WERI-Rb-1 (cell line): ENCODE measurements at regions not wholly inside any gene's neighbourhood (a gene's known extent, or its start where the extent isn't known, plus 50 kb on each side); places are given as distances from the start of the nearest gene placed in this dataset.

Source experiments
- DNase-seq: peaks from one replicate; pipeline ENCODE4 v3.0.0-alpha.2; 2020
- H3K27ac ChIP-seq: fragments of 250-450 bp; sonication (Bioruptor Pico); 2 replicates; pipeline ENCODE4 v1.5.1; 2020; ENCODE audit warnings: mild to moderate bottlenecking, moderate library complexity
- H3K27me3 ChIP-seq: fragments of 250-450 bp; sonication (Bioruptor Pico); 2 replicates; pipeline ENCODE4 v1.5.1; 2021; ENCODE audit warnings: mild to moderate bottlenecking, low read depth, moderate library complexity; ENCODE audit not compliant: insufficient read depth, severe bottlenecking
- H3K36me3 ChIP-seq: fragments of 250-450 bp; sonication (Bioruptor Pico); 2 replicates; pipeline ENCODE4 v1.5.1; 2020; ENCODE audit warnings: mild to moderate bottlenecking, moderate library complexity
- H3K4me3 ChIP-seq: 2 replicates; pipeline ENCODE4 v1.5.1; 2011; ENCODE audit warnings: low read depth, mild to moderate bottlenecking, control low read depth, low read length
- H3K9me3 ChIP-seq: fragments of 250-450 bp; sonication (Bioruptor Pico); 2 replicates; pipeline ENCODE4 v1.5.1; 2021; ENCODE audit warnings: mild to moderate bottlenecking, moderate library complexity; ENCODE audit not compliant: severe bottlenecking
- TF ChIP-seq, protein P1 (sequence below): IDR thresholded peaks from 2 replicates; pipeline ENCODE4 v1.5.1; 2011; ENCODE audit warnings: low read depth, mild to moderate bottlenecking, control low read depth, inconsistent platforms, low read length

DNA sequence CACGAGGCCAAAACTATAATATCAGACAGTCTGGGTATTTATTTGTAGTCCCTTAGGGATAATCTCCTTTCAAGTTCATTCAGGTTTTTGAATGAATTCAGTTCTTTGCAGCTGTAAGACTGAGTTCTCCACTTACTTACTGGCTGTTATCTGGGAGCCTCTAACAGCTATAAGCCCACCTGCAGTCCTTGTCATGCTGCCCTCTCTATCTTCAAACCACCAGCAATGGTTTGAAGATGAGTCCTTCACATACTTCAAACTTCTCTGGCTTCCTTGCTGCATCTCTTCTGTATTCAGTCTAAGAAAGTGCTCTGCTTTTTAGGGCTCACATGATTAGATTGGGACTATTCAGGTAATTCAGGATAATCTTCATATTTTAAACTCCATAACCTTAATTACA lies 154.5 kb upstream of the STT3B start:
- TF ChIP-seq, protein P1, sequence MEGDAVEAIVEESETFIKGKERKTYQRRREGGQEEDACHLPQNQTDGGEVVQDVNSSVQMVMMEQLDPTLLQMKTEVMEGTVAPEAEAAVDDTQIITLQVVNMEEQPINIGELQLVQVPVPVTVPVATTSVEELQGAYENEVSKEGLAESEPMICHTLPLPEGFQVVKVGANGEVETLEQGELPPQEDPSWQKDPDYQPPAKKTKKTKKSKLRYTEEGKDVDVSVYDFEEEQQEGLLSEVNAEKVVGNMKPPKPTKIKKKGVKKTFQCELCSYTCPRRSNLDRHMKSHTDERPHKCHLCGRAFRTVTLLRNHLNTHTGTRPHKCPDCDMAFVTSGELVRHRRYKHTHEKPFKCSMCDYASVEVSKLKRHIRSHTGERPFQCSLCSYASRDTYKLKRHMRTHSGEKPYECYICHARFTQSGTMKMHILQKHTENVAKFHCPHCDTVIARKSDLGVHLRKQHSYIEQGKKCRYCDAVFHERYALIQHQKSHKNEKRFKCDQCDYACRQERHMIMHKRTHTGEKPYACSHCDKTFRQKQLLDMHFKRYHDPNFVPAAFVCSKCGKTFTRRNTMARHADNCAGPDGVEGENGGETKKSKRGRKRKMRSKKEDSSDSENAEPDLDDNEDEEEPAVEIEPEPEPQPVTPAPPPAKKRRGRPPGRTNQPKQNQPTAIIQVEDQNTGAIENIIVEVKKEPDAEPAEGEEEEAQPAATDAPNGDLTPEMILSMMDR, result no peak
- no peak for DNase-seq
- Histone ChIP-seq H3K36me3 (no peaks in the 10 kb centered on the region), H3K9me3 (no peaks in the 10 kb centered on the region), H3K4me3 (no peak overlapping the region), H3K27me3 (no peaks in the 10 kb centered on the region), H3K27ac (no peak overlapping the region)

DNA sequence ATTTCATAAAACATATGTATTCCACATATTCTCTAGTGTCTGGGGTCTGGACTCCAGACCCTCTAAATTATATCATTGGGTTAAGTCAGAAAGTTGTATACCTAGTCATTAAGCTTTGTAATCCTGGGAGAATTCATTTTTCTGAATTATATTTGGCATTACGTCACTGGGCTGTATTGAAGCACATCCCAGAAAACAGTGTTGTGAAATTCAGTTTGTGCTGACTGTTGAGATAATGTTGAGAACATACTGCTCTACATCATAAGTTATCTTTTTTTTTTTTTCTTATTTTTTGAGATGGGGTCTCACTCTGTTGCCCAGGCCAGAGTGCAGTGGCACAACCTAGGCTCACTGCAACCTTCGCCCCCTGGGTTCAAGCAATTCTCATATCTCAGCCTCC lies 153.1 kb upstream of the STT3B start:
- H3K9me3 ChIP-seq, result no peaks in the 10 kb centered on the region
- no peak overlapping the region for H3K4me3 ChIP-seq
- TF ChIP-seq, protein P1, result no peak
- H3K27me3 ChIP-seq, result no peaks in the 10 kb centered on the region
- no peaks in the 10 kb centered on the region for H3K36me3 ChIP-seq
- DNase-seq, result no peak
- no peak overlapping the region for H3K27ac ChIP-seq

DNA sequence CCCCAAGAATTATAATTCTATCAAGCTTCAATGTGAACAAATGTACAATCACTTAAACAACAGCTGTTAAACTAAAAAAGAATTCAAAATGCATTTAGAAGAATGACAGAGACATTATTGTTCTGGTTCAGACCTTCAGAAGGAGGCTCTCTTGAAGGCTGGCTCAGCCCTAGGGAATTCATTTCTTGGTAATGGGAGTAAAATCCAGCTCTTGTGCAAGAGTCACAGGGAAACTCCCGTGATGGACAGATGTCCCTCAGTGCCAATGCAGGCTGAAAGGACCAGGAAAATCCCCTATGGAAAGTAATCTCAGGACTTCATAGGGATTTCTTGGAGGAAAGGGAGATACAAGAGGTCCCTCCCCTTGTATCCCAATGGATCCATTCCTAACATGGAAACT lies 149.9 kb upstream of the STT3B start:
- H3K27ac ChIP-seq, result no peak overlapping the region
- no peaks in the 10 kb centered on the region for H3K27me3 ChIP-seq
- no peaks in the 10 kb centered on the region for H3K9me3 ChIP-seq
- H3K36me3 ChIP-seq, result no peaks in the 10 kb centered on the region
- DNase-seq, result no peak
- TF ChIP-seq, protein P1, result no peak
- no peak overlapping the region for H3K4me3 ChIP-seq

DNA sequence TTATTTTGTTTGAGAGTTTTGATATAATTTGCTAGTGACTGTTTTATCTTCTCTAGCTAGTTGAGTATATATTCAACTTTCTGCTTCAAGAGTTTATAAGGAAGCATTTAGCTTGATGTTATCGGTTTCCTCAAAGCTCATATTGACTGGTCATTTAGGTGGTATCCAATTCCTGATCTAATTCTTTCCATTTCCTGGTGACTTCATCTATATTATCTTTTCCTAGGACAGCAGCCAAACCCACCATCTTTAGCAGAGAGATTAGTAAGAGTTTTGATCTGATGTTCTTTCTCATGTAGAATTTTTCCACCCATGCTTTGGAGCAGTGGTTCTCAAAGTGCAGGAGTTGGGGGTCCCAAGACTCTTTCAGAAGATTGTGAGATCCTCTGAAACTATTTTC lies 148.6 kb upstream of the STT3B start:
- H3K36me3 ChIP-seq, result no peaks in the 10 kb centered on the region
- TF ChIP-seq, protein P1, result no peak
- H3K27me3 ChIP-seq, result no peaks in the 10 kb centered on the region
- no peaks in the 10 kb centered on the region for H3K9me3 ChIP-seq
- H3K27ac ChIP-seq, result no peak overlapping the region
- no peak for DNase-seq
- no peak overlapping the region for H3K4me3 ChIP-seq

DNA sequence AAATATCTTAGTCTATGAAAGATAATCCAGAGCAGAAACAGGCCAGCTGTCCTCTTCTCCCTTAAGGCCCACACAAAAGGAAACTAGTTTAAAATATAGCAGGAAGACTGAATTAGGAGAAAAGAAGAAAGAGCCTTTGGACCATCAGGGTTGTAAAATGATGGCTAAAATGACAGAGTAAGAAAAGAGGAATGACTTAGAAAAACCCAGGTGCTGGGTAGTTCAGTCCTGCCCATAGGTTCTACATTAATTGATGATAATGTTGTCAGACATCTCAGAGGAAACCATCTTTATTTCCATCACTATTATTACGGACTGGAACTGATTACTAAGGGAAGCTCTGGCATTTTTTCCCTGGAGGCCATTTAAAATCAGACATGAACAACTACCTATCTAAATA lies 142.8 kb upstream of the STT3B start:
- no peak for DNase-seq
- no peak overlapping the region for H3K27ac ChIP-seq
- no peaks in the 10 kb centered on the region for H3K9me3 ChIP-seq
- no peak overlapping the region for H3K4me3 ChIP-seq
- no peaks in the 10 kb centered on the region for H3K27me3 ChIP-seq
- TF ChIP-seq, protein P1, result no peak
- H3K36me3 ChIP-seq, result no peaks in the 10 kb centered on the region

DNA sequence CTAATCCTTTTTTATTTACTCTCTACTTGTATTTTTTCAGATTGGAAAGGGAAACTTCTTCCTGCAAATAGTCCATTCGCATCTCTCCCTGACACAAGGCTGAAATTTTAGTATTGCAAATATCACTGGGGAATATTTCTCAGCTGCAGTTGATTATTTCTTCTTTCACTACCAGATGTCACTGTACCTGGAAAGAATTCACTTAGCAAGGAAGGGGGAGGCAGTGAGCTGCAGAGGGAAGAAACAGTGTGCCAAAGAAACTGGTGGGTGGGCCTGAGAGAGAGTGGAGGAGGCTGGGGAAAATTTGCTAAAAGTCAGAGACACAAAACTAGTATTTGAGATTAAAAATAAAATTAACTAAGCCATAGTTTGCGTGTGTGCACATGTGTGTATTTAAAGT lies 142.3 kb upstream of the STT3B start:
- no peak for DNase-seq
- no peaks in the 10 kb centered on the region for H3K9me3 ChIP-seq
- H3K27me3 ChIP-seq, result no peaks in the 10 kb centered on the region
- TF ChIP-seq, protein P1, result no peak
- no peaks in the 10 kb centered on the region for H3K36me3 ChIP-seq
- H3K4me3 ChIP-seq, result no peak overlapping the region
- no peak overlapping the region for H3K27ac ChIP-seq
